Medulla oblongata (tissue), 1 donor: ENCODE measurements at regions not wholly inside any gene's neighbourhood (a gene's known extent, or its start where the extent isn't known, plus 50 kb on each side); places are given as distances from the start of the nearest gene placed in this dataset.
A peak's percentile ranks its signal among the peaks of the same experiment; 100 is the strongest.
"Not testable (repeated sequence)": the region's sequence is repeated elsewhere in the genome, so short reads cannot be mapped to it uniquely, and the experiment has no call there.

Experiments
- DNase-seq: peaks from one replicate; pipeline ENCODE4 v3.0.0-alpha.2; 2015; ENCODE audit errors: extremely low spot score

DNA sequence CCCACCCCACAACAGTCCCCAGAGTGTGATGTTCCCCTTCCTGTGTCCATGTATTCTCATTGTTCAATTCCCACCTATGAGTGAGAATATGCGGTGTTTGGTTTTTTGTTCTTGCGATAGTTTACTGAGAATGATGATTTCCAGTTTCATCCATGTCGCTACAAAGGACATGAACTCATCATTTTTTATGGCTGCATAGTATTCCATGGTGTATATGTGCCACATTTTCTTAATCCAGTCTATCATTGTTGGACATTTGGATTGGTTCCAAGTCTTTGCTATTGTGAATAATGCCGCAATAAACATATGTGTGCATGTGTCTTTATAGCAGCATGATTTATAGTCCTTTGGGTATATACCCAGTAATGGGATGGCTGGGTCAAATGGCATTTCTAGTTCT, 156.9 kb downstream of the RHOU start:
- not testable (repeated sequence) for DNase-seq

DNA sequence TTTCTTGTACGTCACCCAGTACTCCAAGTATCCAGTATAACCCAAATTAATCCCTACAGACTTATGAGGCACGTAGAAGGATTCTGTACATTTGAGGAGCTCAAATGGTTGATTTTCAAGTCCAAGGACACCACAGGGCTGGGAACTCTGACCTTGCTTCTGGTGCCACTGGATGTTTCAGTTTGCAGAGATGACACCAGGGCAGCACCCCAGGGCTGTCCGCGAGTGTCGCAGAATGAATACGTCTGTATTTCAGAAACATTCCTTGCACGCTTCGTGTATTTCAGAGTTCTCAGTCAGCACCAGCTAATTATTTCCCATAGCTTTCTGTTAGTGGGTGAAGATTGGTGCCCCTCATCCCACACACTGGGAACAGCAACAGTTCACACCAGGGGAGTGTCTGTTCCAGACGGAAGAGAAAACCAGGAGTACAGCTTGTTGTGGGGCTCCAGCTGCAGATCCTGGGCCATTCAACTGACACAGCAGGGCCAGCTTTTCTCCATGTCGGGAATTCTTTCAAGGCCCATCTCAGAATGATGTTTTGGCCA, 159.2 kb downstream of the RHOU start:
- DNase-seq: no peak

DNA sequence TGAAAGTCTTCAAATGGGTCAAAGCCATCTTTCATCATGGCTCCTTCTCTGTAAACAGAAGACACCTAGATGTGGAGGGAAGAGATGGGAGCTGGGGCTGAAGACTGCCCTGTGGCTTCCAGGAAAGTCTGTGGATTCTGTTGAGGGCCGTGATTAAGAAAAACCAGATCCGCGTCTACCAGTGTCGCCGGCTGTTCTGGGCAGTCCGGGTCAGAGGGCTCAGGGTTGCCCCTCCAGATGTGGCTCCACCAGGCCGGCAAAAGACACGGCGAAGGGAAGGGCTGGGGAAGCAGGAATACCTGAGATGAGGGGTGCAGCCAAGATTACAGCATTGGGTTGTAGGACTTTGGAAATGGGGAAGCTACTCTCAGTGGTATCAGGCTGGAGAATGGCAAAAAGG, 162.6 kb downstream of the RHOU start:
- DNase-seq: no peak

DNA sequence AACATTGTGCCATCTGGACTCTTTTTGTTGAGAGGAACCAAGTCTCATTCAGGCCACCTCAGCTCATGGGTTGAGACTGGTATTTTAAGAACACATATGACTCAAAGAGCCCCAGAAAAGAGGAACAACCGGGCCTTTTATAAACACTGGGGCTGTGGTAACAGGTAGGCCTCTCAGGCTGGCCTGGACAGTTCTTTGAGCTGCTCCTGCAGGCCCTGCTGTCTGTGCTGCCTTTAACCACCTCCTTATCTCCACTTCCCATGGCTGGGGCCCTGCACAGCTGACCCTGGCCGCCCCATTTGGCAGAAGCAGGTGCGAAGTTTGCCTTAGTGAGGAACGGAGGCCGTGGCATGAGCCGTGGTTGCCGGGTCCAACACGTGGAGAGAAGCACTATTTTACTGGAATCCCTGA, 163.3 kb downstream of the RHOU start:
- DNase-seq: peak; percentile 74

DNA sequence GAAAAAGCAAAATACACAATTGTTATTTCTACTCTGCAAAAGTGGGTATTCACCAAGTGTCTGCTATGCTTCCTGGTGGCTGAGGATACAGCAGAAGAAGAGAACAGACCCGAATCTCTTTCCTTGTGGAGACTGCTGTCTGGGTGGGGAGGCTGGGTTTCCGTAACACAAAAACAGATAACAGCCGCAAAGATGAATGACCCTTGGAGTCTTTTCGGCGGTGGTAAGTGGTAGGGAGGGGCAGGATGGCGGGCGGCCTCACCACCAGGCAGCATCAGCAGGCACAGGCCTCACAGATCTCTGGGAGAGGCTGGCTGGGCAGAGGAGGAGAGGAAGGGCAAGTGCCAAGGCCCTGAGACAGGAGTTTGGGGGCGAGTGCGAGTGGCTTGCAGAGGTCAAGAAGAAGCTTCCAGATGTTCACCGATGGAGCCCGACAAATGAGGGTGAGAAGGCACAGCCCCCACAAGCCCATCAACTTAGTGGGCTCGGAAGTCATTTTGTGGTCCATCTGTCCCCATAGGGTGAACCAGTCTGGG, 164.2 kb downstream of the RHOU start:
- no peak for DNase-seq

DNA sequence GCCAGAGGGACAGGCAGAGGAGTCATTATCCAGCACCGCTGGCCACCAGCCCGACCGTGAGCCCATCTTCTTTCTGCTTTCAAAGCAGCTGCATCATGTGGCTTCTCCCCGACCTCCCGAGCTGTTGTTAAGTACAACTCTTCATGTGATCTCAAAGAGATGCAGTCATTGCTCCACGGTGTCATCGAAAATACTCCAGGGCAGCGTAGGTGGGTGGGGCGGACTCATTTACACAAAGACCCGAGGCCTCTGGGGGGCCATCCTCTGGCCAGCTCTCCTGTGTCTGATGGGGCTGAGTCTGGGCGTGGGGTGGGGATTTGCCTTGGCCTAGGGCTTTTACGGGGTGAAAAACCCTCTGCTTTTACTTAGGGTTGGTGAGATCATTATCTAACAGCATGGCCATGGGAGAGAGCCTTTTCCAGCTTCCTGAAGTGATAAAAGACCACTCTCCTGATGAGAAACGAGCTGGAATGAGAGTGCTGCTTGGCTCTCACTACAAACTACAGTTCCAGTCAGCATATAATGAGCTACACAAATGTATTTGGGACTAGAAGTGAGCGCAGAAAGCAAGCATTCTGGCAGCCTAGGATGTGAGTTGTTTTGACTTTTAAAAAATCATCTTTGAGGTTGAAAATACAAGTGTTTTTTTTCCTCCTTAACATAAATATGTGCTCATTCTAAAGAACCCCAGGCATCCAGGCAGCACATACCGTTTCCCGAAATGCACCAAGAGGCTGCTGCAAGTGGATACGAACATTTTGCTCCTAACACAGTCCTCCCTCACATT, 165.0 kb downstream of the RHOU start:
- peak; percentile 43 for DNase-seq

DNA sequence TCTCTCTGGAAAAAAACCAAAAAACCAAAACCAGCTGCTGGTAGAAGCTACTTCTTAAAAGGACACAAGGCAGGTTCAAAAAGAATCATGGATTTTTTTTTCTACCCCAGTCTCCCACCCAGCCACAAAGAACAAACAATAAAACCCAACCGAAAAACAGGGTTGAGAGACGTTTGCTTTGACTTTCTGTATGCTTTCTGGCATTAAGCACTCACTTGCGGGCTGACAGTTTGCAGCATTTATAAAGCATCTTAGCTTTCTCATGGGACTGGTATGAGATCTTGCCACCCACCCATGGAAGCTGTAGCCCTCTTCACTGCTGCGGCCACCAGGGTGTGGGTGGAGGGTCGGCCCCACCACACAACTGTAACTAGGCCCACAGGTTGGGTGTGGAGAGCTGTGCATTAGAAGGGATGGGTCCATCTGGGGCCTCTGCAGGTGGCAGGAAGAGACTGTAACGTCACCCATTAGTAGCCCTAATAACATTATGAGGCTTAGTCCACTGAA, 165.7 kb downstream of the RHOU start:
- no peak for DNase-seq

DNA sequence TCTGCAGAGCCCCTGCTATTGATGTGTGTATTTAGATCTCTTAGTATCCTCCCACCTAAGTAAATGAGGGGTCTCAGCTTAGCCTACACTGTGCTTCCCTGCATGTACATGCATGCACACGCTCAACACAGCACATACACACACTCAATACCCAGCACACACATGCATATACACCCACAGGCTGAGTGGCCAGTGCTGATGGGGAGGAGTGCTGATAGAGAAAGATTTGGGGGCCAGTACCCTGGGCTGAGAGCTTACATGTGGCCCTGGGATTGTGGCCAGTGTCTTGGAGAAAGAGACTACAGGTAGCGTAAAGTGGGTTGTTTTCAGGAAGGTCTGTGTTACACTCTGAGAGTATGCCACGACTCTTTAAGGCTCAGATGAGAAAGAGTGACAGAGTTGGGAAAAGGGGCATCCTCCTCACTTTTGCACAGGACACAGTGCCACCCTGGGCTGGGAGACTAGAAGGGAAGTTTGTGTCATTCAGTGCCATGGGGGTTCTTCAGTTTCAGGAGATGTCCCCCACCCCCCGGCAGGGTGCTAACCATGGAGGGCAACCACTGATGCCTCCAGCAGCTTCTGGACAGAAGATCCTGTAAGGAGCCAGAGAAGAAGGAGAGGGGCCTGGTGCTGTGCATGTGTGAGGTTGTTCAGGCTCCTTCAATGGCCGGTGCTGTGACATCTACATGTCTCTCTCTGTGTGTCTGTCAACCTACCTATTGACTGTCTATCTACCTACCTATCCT, 166.8 kb downstream of the RHOU start:
- no peak for DNase-seq

DNA sequence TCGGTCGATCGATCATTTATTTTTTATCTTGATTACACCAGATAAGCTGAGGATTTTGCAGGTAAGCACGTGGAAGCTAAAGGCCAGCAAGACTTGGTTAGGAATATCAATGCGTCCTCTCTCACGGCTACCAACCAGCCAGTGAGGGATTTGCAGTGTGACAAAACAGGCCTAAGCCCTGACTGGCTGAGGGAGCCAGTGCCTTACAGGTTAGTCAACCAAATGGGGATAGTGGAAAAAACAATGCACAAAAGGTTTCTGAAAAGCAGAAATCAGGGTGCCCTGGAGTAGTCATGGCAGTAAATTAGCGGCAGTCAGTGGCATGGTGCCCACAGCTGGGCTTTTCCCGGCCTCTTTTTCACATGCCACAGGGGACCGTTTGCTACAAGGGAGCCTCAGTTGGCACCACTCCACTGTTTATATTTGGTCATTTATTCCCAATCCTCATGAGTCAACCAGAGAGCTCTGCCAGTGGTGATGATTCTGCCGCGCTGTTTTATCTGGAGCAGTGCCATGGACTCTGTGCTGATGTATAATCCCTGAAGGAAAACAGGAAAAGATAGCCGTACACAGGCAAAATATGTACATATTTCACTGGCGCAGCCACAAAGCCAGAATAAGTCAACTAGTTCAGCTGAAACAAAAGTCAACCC, 167.6 kb downstream of the RHOU start:
- DNase-seq: peak; percentile 76

DNA sequence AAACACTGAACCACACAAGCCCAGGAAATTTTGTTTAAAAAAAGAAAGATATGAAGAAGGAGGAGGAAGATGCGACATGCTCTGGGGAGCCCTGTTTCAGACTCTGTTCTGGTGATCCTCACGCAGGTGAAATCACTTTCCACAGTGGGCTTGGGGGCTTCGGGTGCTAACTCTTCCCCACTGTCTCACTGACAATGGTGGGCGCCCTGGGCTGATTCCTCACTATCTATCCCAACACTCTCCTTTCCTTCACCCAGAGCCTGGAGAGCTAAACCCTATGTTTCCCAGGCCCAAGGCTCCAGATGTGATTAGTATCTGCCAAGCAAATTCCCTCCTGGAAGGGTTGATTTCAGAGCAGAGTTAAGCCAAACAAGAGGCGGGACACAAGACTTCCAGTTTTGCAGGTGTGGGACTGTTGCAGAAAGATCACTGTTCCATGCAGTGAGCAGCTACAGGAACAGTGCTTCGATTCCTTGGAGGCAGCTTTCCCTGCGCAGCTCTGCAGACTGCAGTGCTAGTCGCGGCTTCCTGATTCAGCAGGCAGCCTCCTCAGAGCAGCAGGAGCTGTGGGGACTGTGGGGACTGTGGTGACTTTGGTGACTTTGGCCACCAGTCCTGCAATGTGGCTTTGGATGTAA, 168.3 kb downstream of the RHOU start:
- peak; percentile 18 for DNase-seq

DNA sequence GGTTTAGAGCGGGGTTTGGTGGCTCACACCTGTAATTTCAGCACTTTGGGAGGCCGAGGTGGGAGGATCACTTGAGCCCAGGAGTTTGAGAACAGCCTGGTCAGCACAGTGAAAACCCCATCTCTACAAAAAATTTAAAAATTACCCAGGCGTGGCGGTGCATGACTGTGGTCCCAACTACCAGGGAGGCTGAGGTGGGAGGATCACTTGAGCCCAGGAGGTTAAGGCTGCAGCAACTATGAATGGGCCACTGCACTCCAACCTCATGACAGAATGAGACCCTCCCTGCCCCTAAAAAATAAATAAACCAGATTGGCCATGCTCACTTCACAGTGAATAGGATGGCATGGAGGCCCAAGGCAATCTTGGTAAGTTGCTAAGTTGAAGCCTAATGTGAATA, 168.9 kb downstream of the RHOU start:
- no peak for DNase-seq

DNA sequence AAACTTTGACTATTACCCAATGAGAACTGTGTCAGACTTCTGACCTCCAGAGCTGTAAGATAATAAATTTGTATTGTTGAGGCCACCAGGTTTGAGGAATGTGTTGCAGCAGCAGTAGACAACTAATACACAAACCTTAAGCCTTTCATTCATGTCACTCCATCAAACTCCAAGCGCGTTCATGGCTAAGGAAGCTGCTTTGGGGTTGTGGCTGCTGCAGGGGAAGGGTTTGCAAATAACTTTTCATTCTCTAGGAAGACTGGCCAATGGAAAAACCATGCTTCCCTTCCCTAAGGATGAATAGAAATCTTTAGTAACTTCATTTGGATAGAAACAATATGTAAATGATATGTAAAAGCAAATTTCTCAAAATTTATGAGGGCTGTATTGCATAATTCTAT, 170.4 kb downstream of the RHOU start:
- DNase-seq: no peak

DNA sequence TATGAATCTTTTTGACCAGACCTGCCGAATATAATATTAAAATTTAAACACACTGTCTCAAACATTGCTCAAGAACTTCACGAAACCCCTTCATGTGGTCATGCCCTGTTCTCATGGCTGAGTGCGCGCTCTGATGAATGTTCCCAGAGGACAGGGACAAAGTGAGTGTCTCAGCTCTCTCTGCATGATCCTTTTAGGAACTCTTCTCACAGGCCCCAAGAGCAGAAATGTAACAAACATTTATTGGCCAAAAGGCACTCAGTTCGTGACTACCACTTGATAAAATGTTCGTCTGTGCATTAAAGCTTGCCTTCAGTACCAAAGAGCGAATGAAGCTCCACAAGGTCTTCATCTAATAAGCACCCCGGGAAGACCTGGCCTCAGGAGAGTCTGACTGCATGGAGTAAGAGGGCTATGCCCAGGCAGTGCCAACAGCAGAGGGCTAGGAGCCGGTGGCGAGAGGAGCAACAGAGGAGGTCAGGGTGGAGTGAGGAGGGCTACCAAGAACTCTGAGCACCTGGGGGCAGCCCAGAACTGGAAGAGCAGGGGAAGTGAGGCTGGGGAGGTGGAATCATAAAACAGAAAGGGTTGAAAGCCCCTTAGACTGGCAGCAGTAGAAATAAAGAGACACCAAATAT, 171.1 kb downstream of the RHOU start:
- DNase-seq: no peak

DNA sequence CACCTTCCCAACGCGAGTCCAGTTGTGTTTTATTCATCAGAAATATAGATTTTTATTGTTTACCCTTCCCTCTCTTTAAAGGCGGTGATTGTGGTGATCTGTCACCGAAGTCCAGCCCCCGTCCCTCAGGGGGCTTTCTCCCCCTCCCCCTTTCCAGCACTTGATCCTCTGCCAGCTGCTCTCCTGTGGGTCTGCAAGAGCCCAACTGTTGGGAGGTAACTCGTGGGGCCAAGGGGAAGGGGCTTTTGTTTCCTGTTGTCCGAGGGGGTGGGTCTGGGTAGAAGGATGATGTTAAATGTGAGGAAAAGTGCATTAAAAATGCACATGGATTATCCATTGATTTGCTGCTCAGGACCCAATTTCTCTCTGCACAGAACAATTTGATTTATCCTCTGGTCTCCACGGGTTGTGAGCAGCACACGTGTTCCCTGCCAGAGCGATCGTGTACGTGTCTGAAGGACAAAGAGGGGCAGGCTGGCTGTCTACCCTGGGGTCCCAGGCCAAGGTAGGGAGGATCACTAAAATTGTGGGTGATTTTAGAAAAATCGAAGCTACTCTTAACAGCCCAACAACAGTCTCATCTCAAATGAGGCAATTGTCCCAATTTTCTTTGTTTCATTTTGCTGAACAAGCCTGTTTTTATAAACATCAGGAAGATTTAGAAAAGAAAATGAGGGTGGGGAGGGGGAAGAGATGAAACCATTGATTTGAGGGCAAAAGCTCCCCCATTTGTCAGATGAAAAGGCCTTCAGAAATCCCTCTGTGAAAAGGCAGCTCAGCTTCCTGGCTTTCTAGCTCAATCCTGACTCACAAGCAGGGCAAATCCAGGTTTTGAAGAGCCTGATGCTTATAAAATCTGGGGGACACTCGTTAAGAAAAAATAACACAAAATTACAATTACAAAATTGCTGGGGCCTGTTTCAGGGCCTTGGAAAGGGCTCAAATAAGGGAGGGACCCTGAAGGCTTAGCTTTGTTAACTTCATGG, 176.2 kb downstream of the RHOU start:
- peak; percentile 22 for DNase-seq

DNA sequence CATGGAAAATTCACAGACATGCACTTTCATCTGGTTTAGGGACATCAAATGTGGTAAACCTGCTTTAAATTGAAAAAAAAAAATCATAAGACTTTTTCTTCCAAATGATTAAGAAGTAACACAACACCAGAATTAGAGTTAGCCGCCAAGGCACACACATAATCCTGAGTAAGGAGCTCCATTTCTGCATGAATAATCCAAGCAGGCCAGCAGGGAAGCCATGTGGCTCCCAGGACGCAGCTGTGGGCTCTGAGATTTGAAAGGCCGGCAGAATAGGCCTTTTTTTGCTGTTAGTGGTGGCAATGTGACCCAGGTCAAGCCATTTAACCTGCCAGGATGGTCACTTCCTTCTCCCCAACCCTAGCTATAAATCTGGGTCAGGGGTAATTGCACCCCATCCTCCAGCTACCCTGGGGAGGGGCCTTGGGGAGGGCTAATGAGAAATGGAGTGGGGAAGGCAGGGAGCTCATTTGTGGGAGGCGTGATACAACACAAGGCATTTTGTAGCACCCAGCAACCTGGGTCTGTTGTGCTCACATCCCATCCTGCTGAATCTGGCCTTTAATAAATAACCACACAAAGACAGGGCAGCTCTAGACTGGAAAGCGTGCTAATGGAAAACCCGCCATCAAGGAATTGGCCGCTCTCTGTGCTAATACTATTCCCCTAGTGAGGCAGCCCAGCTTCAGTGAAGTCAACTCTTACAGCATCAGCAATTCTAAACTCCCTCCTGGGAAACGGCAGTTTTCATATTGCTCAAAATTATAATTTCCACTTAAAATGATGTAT, 178.5 kb downstream of the RHOU start:
- peak; percentile 36 for DNase-seq

DNA sequence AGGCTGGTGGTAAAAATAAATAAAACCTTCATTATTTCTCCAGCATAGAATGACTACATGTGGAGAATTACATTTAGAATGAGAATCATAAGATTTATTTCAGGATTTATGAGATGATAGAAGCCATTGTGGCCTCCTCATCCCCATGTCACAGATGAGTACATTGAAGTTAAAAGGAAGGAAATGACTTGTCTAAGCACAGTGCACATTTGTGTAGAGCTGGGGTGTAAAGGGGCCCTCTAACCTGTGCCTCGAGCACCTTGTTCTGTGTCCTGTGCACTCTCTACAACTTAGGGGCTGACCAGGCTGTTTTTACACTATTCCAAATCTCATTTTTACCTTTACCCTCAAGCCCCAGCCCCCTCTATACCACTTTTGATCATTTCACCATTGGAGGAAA, 179.4 kb downstream of the RHOU start:
- no peak for DNase-seq

DNA sequence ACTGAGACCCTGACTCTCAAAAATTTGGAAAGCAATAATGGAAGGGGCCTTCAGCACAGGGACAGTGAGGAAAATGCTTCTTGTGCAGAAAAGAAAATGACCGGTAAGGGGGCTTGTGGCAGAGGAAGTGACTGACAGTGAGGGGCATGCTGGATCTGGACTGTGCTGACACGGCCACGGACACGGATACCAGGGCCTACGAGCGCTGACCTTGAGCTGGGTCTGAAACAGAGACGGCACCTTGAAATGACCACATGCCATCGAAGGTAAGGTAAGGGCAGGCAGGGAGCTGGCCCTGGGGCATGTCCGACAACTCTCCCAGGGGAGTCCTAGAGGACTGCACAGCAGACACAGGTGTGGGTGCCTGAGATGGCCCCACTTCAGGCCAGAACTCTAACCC, 182.1 kb downstream of the RHOU start:
- no peak for DNase-seq

DNA sequence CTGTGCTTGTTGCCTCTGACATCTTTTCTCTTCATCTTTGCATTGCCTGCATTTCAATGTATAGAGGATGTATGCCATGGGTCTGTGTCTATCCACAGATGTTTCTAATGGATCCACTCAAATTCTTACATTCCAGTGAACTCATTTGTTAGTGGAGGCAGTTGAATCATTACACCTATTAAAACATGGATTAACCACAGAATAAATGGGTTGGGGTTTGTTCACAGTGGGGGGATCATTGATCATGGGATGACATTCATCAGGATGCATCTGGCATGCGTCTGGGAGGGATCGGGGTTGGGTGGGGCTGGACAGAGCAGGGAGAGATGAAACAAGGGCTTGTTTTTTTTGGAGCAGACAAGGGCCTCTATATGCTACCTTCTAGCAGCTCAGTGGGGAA, 182.5 kb downstream of the RHOU start:
- no peak for DNase-seq

DNA sequence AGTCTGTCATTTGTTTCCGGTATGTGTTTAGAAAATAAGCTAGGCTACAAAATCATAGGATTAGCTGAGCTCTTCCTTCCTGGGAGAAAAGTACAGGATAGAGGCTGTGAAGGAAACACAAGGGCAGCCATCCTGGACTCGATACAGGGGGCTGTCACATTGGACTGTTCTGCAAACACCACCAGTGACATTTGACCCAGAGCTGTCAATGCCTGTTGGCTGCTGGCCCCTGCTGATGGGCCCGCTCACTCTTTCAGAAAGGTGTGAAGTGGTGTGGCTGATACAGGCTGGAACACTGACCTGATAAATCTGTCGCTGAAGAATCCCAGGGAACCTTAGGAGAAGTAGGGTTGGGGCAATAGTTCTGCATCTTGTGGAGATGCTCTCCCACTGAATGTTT, 183.1 kb downstream of the RHOU start:
- DNase-seq: no peak
